ENCODE measurements at regions not wholly inside any gene's neighbourhood (a gene's known extent, or its start where the extent isn't known, plus 50 kb on each side); places are given as distances from the start of the nearest gene placed in this dataset.
A peak's percentile ranks its signal among the peaks of the same experiment; 100 is the strongest.

DNA sequence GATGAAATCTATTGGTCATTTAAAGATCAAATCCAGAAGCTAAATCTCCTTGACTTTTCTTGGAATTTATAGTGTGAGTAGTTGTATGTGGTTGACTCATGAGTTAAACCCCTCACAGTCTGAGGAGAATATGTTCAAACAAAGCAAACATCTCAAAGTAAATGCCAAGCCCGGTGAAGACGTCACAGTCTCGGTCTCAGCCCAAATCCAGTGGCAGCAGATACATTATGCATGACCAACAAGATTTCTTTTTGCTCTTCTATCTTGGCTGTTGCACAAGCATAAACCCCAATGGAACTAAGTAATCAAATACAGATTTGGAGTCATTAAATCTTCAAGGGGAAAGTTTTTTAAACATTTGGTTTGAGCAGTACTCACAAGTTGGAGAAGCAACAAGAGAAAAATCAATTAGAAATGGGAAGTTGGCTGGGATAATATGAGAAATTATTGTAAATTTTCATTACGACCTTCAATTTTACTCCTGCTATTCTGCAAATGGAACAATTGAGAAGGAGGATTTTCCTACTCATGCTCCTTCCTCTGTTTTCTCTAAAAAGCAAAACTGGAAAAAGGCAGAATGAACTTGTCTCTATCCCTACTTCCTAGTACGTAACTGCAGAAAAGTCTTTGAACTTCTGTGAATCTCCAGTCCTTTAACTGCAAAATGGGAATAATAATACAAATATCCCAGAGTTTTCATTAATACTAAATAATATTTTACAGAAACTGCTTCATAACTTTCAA lies 575.8 kb downstream of the NUF2 start:
- no peak overlapping the region for H3K27ac Mint-ChIP-seq
- H3K27me3 Mint-ChIP-seq = no peaks in the 10 kb centered on the region
- no peaks in the 10 kb centered on the region for H3K4me1 Mint-ChIP-seq
- no peak overlapping the region for H3K4me3 Mint-ChIP-seq
- DNase-seq (no peak), ATAC-seq (ENCODE audit: low read depth in 2 of 2) (no peak)
- no peaks in the 10 kb centered on the region for H3K36me3 Mint-ChIP-seq
- peaks cover 0 to 5% (median 0%) of the 10 kb centered on the region in 7 donors for H3K9me3 Mint-ChIP-seq

DNA sequence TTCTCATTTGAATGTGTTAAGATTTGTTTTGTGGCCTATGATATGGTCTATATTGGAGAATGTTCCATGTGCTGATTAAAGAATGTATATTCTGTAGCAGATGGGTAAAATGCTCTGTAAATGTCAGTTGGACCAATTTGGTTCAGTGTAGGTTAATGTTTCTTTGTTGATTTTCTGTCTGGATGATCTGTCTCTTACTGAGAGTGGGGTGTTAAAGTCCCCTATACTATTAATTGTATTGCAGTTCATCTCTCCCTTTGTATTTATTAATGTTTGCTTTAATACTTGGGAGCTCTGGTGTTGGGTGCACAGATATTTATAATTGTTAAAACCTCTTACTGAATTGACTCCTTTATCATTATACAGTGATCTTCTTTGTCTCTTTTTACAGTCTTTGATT lies 584.5 kb downstream of the NUF2 start:
- Mint-ChIP-seq H3K9me3 (peaks cover 0 to 22% (median 12%) of the 10 kb centered on the region in 7 donors), H3K4me1 (no peaks in the 10 kb centered on the region), H3K36me3 (no peaks in the 10 kb centered on the region), H3K4me3 (no peak overlapping the region), H3K27ac (no peak overlapping the region), H3K27me3 (no peaks in the 10 kb centered on the region)
- no peak for DNase-seq
- ATAC-seq (ENCODE audit: low read depth in 2 of 2) = no peak

DNA sequence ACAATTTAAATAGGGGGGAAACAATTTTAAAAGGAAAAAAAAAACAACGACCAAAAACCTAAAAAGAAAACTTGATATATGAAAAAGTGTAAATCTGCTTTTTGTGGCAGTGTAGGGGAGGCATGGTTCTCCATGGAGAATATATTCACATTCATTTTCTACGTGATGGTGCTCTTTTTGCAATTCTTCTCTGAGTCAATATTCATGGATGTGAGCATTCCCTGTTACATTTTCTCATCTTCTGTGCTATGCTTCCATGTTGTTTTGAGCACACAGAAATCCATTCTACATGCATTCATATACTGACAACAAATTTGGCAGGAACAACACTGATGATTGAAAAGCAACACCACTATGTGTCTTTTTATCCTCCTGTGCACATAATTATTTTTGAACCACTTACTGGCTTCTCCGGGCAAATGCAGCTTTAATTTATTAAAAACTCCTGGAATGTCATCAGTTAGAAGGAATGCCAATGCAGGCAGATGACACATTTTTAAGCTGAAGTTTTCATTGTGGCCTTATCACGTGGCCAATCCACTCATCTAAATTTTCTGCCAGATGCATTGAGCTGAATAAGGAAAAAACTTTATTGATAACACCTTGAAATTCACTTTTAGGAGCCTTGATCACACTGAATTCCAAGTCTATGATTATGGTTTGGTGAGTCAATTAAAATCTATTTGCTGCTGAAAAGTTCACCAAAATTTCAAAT lies 590.6 kb downstream of the NUF2 start:
- ATAC-seq (ENCODE audit: low read depth in 2 of 2) (no peak), DNase-seq (no peak)
- Mint-ChIP-seq H3K27me3 (no peaks in the 10 kb centered on the region), H3K27ac (no peak overlapping the region), H3K4me1 (no peaks in the 10 kb centered on the region), H3K36me3 (no peaks in the 10 kb centered on the region), H3K9me3 (peaks cover 0 to 18% (median 5%) of the 10 kb centered on the region in 7 donors), H3K4me3 (no peak overlapping the region)

DNA sequence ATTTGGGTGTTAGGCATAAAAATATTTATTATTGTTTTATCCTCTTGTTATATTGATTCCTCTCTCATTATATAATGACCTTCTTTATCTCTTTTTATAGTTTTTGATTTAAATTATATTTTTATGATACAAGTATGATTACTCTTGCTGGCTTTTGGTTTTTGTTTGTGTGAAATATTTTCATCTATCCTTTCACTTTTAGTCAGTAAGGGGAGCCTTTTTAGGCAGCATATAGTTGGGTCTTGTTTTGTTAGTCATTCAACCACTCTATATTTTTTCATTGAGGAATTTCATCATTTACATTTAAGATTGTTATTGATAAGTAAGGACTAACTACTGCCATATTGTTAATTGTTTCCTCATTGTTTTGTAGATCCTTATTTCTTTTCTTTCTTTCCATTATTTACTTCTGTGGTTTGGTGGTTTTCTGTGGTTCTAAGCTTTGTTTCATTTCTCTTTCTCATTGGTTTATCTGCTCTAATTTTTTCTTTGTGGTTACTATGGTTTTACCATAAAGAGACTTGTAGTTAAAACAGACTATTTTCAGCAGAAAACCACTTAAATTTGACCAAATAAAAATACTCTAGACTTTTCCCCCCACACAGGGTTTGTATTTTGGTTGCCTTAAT lies 593.1 kb downstream of the NUF2 start:
- H3K4me3 Mint-ChIP-seq = no peak overlapping the region
- no peak for DNase-seq
- no peaks in the 10 kb centered on the region for H3K9me3 Mint-ChIP-seq
- no peak for ATAC-seq (ENCODE audit: low read depth in 2 of 2)
- no peaks in the 10 kb centered on the region for H3K36me3 Mint-ChIP-seq
- H3K4me1 Mint-ChIP-seq = no peaks in the 10 kb centered on the region
- peak overlapping the region in 1 of 6 donors; percentile 13 for H3K27ac Mint-ChIP-seq
- no peaks in the 10 kb centered on the region for H3K27me3 Mint-ChIP-seq

DNA sequence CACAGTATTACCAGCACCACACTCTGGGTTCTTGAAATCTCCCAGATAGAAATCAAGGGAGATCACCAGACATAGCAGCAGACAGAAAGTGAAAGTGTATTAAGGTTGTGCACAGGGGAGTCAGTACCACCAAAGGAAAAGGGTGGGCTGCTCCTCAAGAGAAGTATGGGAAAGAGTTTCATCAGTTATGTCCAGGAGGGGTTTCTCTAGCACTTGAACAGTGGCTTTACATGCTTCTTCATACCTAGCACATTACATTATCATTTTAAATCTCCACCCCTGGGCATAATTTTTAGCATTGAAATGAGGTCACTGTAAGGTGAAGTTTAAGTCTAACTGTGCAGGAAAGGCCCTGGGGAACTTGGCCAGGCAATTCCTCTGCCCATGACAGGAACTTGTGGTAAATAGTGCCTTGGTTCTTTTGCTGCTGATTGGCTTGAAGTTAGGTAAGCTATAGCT lies 601.0 kb downstream of the NUF2 start:
- no peak for DNase-seq
- no peak for ATAC-seq (ENCODE audit: low read depth in 2 of 2)
- Mint-ChIP-seq H3K4me3 (no peak overlapping the region), H3K27me3 (no peaks in the 10 kb centered on the region), H3K36me3 (no peaks in the 10 kb centered on the region), H3K9me3 (peaks cover 0 to 6% (median 4%) of the 10 kb centered on the region in 7 donors), H3K27ac (no peak overlapping the region), H3K4me1 (no peaks in the 10 kb centered on the region)

DNA sequence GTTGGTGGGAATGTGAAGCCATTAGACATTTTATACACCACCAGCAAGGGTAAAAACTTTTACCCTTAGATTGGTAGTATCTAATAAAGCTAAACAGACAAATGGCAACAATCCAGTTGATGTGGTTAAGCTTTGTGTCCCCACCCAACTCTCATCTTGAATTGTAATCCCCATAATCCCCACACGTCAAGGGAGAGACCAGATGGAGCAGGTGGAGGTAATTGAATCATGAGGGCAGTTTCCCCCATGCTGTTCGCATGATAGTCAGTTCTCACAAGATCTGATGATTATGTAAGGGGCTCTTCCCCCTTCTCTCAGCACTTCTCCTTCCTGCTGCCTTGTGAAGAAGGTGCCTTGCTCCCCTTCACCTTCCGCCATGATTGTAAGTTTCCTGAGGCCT lies 602.3 kb downstream of the NUF2 start:
- Mint-ChIP-seq H3K27ac (peak overlapping the region in 1 of 6 donors; percentile 47), H3K36me3 (no peaks in the 10 kb centered on the region), H3K9me3 (peaks cover 0 to 9% (median 4%) of the 10 kb centered on the region in 7 donors), H3K4me3 (no peak overlapping the region), H3K4me1 (no peaks in the 10 kb centered on the region), H3K27me3 (no peaks in the 10 kb centered on the region)
- DNase-seq (no peak), ATAC-seq (ENCODE audit: low read depth in 2 of 2) (no peak)

DNA sequence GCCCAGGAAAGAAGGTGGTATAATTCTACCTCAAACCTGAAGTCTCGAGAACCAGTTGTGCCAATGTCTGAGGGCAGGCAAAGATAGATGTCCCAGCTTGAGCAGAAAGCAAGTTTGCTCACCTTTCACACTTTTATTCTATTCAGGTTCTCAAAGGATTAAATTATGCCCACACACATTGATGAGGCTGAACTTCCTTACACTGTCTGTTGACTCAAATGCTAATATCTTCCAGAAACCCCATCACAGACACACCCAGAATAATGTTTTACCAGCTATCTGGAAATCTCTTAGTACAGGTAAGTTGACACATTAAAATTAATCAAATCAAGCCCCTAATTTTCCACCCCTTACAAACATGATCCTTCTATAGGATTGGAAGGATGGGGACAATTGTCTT lies 605.7 kb downstream of the NUF2 start:
- Mint-ChIP-seq H3K27ac (no peak overlapping the region), H3K4me1 (no peaks in the 10 kb centered on the region), H3K4me3 (no peak overlapping the region), H3K36me3 (no peaks in the 10 kb centered on the region), H3K27me3 (no peaks in the 10 kb centered on the region), H3K9me3 (peaks cover 0 to 9% (median 5%) of the 10 kb centered on the region in 7 donors)
- ATAC-seq (ENCODE audit: low read depth in 2 of 2) = no peak
- no peak for DNase-seq

DNA sequence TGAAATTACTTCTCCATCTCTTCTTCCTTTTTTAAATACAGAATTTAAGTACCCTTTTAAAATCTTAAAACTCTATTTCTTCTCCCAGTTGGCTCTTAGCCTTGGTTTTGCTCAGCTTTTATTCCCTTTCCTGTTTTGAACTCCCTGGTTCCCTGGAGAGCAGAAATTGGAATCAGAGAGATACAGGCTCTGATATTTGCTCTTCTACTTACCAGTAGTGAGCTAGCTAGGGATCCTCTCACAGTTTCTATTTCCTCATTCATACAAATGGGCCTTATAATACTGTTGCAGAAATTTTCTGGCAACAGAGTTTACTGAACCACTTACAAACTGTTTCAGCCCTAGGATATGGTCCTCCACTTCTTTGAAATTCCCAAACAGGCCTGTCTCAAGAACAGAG lies 606.3 kb downstream of the NUF2 start:
- no peaks in the 10 kb centered on the region for H3K36me3 Mint-ChIP-seq
- H3K4me1 Mint-ChIP-seq = no peaks in the 10 kb centered on the region
- H3K9me3 Mint-ChIP-seq = peaks cover 0 to 9% (median 5%) of the 10 kb centered on the region in 7 donors
- no peak overlapping the region for H3K4me3 Mint-ChIP-seq
- H3K27ac Mint-ChIP-seq = peak overlapping the region in 1 of 6 donors; percentile 37
- ATAC-seq (ENCODE audit: low read depth in 2 of 2) = no peak
- H3K27me3 Mint-ChIP-seq = no peaks in the 10 kb centered on the region
- no peak for DNase-seq

DNA sequence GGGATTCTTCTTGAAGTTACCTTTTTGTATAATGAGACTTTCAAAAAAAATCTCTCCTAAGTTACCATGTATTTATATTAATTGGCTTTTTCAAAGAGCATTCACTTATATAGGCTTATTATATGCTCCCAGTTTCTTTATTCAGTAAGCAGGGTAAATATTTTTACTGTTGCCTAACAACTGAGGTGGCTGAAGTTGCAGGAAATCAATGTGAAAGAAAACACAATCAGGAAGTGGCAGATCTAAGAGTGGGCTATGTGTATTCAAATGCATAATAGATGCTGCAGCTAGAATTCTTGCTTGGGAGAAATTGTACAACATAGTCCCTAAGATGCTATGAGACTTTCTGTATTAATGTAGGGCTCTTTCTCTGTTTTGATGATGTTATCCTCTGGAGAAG lies 606.9 kb downstream of the NUF2 start:
- no peak overlapping the region for H3K27ac Mint-ChIP-seq
- H3K36me3 Mint-ChIP-seq = no peaks in the 10 kb centered on the region
- peaks cover 0 to 9% (median 5%) of the 10 kb centered on the region in 7 donors for H3K9me3 Mint-ChIP-seq
- H3K27me3 Mint-ChIP-seq = no peaks in the 10 kb centered on the region
- no peaks in the 10 kb centered on the region for H3K4me1 Mint-ChIP-seq
- ATAC-seq (ENCODE audit: low read depth in 2 of 2) (no peak), DNase-seq (no peak)
- H3K4me3 Mint-ChIP-seq = no peak overlapping the region

DNA sequence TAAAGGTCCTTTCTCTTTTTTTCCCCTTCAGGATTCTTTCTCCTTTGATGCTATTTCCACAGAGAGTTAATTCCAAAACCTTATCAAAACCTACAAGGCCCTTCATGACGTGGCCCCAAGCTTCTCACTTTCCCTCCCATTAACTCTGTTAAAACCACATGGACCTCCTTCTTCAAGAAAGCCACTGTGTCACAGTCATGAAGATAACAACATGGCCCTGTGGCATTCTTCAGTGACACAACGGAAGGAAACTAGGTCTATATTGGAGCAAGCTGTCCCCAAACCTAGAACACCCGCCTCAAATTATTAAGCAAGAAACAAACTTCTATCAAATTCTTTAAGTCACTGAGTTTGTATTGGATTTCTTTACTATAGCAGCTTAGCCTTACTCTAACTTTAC lies 611.1 kb downstream of the NUF2 start:
- no peak overlapping the region for H3K4me3 Mint-ChIP-seq
- DNase-seq (no peak), ATAC-seq (ENCODE audit: low read depth in 2 of 2) (no peak)
- no peak overlapping the region for H3K27ac Mint-ChIP-seq
- no peaks in the 10 kb centered on the region for H3K27me3 Mint-ChIP-seq
- H3K9me3 Mint-ChIP-seq = peaks cover 0 to 8% (median 4%) of the 10 kb centered on the region in 7 donors
- H3K4me1 Mint-ChIP-seq = no peaks in the 10 kb centered on the region
- H3K36me3 Mint-ChIP-seq = no peaks in the 10 kb centered on the region

DNA sequence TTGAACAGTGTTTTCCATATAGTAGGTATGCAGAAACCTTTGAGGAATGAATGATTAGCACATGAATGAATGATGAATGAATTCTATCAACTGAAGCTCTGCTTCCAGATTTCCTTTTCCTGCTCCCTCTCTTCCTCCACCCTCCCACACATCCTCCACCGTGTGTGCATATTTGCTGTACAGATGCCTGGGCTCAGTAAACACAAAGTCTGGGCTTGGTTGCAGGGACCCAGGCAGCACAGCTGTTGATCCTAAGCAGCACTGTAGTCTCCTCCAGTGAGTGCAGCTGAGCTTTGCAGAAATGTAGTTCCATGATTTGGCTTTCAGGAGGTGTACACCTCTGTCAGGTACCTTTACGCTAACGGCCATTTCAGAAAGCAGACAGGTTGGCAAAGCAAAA lies 611.7 kb downstream of the NUF2 start:
- no peak for DNase-seq
- Mint-ChIP-seq H3K4me3 (no peak overlapping the region), H3K36me3 (no peaks in the 10 kb centered on the region), H3K27me3 (no peaks in the 10 kb centered on the region), H3K4me1 (no peaks in the 10 kb centered on the region), H3K9me3 (peaks cover 0 to 4% (median 4%) of the 10 kb centered on the region in 7 donors), H3K27ac (no peak overlapping the region)
- ATAC-seq (ENCODE audit: low read depth in 2 of 2) = no peak

DNA sequence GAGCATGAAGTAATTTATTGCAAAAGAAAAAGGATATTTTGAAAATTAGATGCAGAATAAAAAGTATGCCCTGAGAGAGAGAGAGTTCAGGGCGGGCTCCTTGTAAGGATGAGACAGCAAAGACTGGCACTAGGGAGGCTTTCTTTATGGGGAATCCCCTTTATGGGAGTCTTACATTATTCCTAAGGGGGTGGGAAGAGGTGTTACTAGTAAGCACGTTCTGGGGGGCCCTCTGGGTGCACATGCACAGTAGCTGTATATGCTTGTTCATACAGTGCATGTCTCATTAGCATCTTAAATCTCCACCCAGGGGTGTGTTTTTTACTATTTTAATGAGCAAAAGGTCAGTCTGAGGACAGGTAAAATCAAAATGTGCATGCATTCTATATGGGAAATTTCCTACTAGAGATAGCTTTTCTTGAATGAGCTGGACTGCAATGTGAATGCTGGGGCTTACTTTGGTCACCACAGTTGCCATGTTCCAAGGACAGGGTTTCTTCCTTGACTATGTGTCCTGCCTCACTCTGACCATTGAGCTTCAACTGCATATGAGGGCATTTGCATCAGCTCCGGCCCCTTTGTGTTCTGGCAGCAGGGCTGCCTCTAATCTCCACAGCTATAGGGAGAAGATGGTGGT lies 614.1 kb downstream of the NUF2 start:
- no peaks in the 10 kb centered on the region for H3K4me1 Mint-ChIP-seq
- peaks cover 0 to 7% (median 3%) of the 10 kb centered on the region in 7 donors for H3K9me3 Mint-ChIP-seq
- H3K27me3 Mint-ChIP-seq = no peaks in the 10 kb centered on the region
- ATAC-seq (ENCODE audit: low read depth in 2 of 2) = no peak
- H3K36me3 Mint-ChIP-seq = no peaks in the 10 kb centered on the region
- DNase-seq = no peak
- H3K27ac Mint-ChIP-seq = no peak overlapping the region
- no peak overlapping the region for H3K4me3 Mint-ChIP-seq

DNA sequence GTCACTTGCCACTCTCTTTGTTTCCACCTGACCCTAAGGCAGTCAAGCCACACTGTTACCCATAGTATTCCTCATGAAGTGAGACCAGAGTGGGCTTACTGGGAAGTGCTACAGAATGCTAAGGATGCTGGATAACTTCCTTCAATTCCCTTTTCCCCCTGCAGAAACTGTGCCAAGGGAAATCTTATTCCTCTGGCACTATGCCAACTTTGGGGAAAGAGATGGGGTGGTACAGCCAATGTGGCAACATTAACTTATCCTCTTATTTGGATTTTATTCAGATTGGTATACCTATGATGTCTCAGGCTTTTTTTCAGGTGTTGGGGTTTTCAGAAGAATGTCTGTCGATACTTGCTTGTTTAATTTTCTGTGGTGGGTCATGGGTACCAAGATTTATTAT lies 599.4 kb upstream of the PBX1 start:
- no peaks in the 10 kb centered on the region for H3K4me1 Mint-ChIP-seq
- DNase-seq = no peak
- H3K4me3 Mint-ChIP-seq = no peak overlapping the region
- ATAC-seq (ENCODE audit: low read depth in 2 of 2) = no peak
- H3K36me3 Mint-ChIP-seq = peaks cover 0 to 4% of the 10 kb centered on the region in 2 donors
- H3K27ac Mint-ChIP-seq = no peak overlapping the region
- peaks cover 8 to 35% (median 20%) of the 10 kb centered on the region in 7 donors for H3K9me3 Mint-ChIP-seq
- no peaks in the 10 kb centered on the region for H3K27me3 Mint-ChIP-seq

All from naive B cell (primary cell).